GM23248 (cell line): ENCODE measurements at regions not wholly inside any gene's neighbourhood (a gene's known extent, or its start where the extent isn't known, plus 50 kb on each side); places are given as distances from the start of the nearest gene placed in this dataset.
"Not testable (repeated sequence)": the region's sequence is repeated elsewhere in the genome, so short reads cannot be mapped to it uniquely, and the experiment has no call there.

ENCODE experiments used
- EZH2 ChIP-seq: fragments of 200-600 bp; sonication (generic); IDR thresholded peaks from 2 replicates; pipeline ENCODE4 v1.6.1; 2018; ENCODE audit warnings: antibody characterized with exemption, mild to moderate bottlenecking; ENCODE audit not compliant: insufficient read depth, poor library complexity, severe bottlenecking
- EZH2phosphoT487 ChIP-seq: fragments of 200-600 bp; sonication (generic); IDR thresholded peaks from 2 replicates; pipeline ENCODE4 v1.6.1; 2018; ENCODE audit warnings: antibody characterized with exemption, moderate library complexity, mild to moderate bottlenecking, low read depth; ENCODE audit not compliant: insufficient read depth

GRCh38 chr7:159303510-159303909 is 158.8 kb upstream of the VIPR2 start:
- TF ChIP-seq EZH2, EZH2phosphoT487: not testable (repeated sequence)
